HUES48 (cell line): ENCODE measurements at regions not wholly inside any gene's neighbourhood (a gene's known extent, or its start where the extent isn't known, plus 50 kb on each side); places are given as distances from the start of the nearest gene placed in this dataset.

Experiments
- H3K27ac ChIP-seq: one replicate; pipeline ENCODE4 v1.7.0; 2013; ENCODE audit warnings: low read depth, low read length, inconsistent platforms
- H3K27me3 ChIP-seq: 2 replicates; pipeline ENCODE4 v1.6.1; 2013; ENCODE audit warnings: mild to moderate bottlenecking, low read length; ENCODE audit not compliant: control insufficient read depth, insufficient read depth
- H3K36me3 ChIP-seq: 2 replicates; pipeline ENCODE4 v1.6.1; 2013; ENCODE audit warnings: low read length; ENCODE audit not compliant: control insufficient read depth, insufficient read depth
- H3K4me1 ChIP-seq: 2 replicates; pipeline ENCODE4 v1.6.1; 2013; ENCODE audit warnings: mild to moderate bottlenecking, low read length; ENCODE audit not compliant: control insufficient read depth, insufficient read depth
- H3K4me3 ChIP-seq: 2 replicates; pipeline ENCODE4 v1.5.1; 2013; ENCODE audit warnings: mild to moderate bottlenecking, low read depth, low read length
- H3K9ac ChIP-seq: 2 replicates; pipeline ENCODE4 v1.6.1; 2013; ENCODE audit warnings: mild to moderate bottlenecking, low read depth, low read length, moderate library complexity
- H3K9me3 ChIP-seq: 2 replicates; pipeline ENCODE4 v1.6.1; 2013; ENCODE audit warnings: low read length; ENCODE audit not compliant: control insufficient read depth, insufficient read depth

DNA sequence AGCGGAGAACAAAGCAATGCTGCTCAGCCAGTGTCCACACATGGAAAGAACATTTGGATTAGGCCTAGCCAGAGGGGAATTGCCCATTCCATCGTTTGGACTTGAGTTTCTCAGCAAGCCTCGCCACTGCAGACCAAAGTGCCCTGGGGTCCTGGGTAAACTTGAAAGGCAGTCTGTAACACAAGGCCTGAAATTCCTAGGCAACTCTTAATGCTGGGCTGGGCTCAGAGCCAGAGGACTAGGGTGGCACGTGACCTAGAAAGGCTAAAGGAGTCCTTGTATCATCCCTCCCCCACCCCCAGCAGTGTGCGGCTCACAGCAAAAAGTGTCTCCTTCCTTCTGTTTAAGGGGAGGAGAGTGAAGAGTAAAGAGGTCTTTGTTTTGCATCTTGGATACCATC is 210.4 kb upstream of the ARX start:
- H3K9ac ChIP-seq = no peak overlapping the region

GRCh38 chrX:25219480-25219879 is 203.7 kb upstream of the ARX start:
- Histone ChIP-seq H3K27me3 (no peaks in the 10 kb centered on the region), H3K9ac (no peak overlapping the region), H3K36me3 (no peaks in the 10 kb centered on the region), H3K9me3 (no peaks in the 10 kb centered on the region), H3K27ac (no peak overlapping the region), H3K4me1 (no peaks in the 10 kb centered on the region), H3K4me3 (no peak overlapping the region)

More for the DNA sequence above, 210.4 kb upstream of the ARX start:
- Histone ChIP-seq H3K27ac (no peak overlapping the region), H3K4me1 (no peaks in the 10 kb centered on the region), H3K4me3 (no peak overlapping the region), H3K27me3 (no peaks in the 10 kb centered on the region), H3K9me3 (no peaks in the 10 kb centered on the region), H3K36me3 (no peaks in the 10 kb centered on the region)

DNA sequence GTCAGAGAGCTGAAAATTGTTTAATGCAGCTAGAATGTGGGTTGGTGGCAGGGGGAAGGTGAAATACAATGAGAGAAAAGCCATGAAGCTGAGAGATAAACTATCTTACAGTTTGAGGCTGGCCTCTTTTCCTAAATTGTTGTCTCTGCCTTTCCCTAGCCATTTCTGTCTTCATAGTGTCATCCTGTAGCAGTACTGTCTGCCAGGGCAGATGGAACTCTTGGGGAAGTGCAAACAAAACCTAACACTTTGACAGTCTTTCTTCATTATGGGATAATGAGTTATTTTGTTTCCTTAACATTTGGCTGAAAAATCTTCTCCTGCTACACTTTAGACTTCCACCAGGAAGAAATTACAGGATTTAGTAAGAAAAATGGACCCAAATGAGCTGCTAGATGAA is 197.8 kb upstream of the ARX start:
- Histone ChIP-seq H3K27ac (no peak overlapping the region), H3K4me1 (no peaks in the 10 kb centered on the region), H3K36me3 (no peaks in the 10 kb centered on the region), H3K4me3 (no peak overlapping the region), H3K9me3 (no peaks in the 10 kb centered on the region), H3K9ac (no peak overlapping the region), H3K27me3 (no peaks in the 10 kb centered on the region)

GRCh38 chrX:25207803-25208475 is 192.2 kb upstream of the ARX start:
- Histone ChIP-seq H3K27me3 (no peaks in the 10 kb centered on the region; the same call in 1 of the 2 replicates), H3K9me3 (no peaks in the 10 kb centered on the region)

DNA sequence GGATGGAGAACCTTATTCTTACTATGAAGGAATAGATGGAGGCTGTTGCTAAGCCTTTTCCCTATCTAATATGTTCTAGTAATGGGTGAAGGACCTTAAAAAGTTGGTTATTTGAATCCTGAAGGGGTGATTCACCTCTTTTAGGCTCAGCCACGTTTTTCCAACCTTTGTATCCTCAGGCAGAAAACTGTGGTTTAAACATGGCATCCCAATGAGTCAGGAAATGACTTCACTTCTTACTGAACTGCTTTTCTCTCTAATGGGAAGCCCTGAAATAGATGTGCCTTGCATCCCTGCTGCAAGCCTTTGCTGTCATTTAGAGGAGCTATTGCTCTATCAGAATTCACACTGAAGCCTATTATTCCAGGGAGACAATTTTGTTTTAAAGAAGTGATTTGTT is 191.0 kb upstream of the ARX start:
- Histone ChIP-seq H3K4me3 (no peak overlapping the region), H3K27me3 (no peaks in the 10 kb centered on the region; the same call in 1 of the 2 replicates), H3K27ac (no peak overlapping the region), H3K4me1 (no peaks in the 10 kb centered on the region), H3K36me3 (no peaks in the 10 kb centered on the region), H3K9me3 (no peaks in the 10 kb centered on the region), H3K9ac (no peak overlapping the region)

More at GRCh38 chrX:25207803-25208475, 192.2 kb upstream of the ARX start:
- H3K27ac ChIP-seq = no peak overlapping the region
- H3K4me3 ChIP-seq = no peak overlapping the region
- no peaks in the 10 kb centered on the region for H3K4me1 ChIP-seq
- H3K36me3 ChIP-seq = no peaks in the 10 kb centered on the region
- H3K9ac ChIP-seq = no peak overlapping the region

DNA sequence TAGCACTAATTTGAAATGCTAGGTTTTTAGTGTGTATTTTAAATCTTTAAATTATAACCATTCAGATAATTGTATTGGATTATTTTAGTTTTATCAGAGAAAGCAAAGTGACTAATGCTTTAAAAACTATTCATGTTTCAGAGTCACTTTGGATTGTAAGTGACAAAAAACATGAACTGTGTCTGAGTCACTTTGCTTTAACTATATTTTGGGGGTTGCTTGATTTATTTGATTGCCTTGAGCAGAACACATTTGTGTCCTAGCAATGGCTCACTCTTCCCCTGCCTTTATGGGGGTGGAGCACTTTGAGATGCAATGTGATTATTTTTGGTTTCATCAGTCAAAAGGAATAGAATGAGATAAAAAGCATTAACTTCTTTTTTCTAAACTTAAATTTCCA is 188.4 kb upstream of the ARX start:
- Histone ChIP-seq H3K27me3 (no peaks in the 10 kb centered on the region; the same call in 1 of the 2 replicates), H3K36me3 (no peaks in the 10 kb centered on the region), H3K27ac (no peak overlapping the region), H3K4me3 (no peak overlapping the region), H3K4me1 (no peaks in the 10 kb centered on the region), H3K9ac (no peak overlapping the region), H3K9me3 (no peaks in the 10 kb centered on the region)

GRCh38 chrX:25202827-25203226 is 187.1 kb upstream of the ARX start:
- Histone ChIP-seq H3K4me1 (no peaks in the 10 kb centered on the region), H3K9ac (no peak overlapping the region), H3K27ac (no peak overlapping the region), H3K9me3 (no peaks in the 10 kb centered on the region), H3K27me3 (no peaks in the 10 kb centered on the region; the same call in 1 of the 2 replicates), H3K4me3 (no peak overlapping the region), H3K36me3 (no peaks in the 10 kb centered on the region)

DNA sequence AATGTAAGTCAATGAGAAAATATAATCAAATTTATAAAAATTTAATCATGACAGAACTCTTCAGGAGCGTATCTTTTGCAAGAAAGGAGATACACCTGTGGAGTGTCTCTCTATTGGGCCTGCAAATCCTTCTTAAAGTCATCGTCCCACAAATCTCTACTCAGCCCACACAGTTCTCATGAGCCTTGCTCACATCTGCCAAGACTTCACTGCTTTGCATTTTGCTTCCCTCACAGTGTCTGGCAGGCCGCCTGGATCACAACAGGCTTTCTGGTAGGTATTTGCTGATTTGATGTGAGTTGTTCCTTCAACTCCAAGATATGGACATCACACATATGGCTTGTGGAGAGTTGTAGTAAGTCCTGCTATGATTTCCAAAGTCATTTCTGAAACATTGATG is 183.1 kb upstream of the ARX start:
- Histone ChIP-seq H3K4me1 (no peaks in the 10 kb centered on the region), H3K36me3 (no peaks in the 10 kb centered on the region), H3K9ac (no peak overlapping the region), H3K9me3 (no peaks in the 10 kb centered on the region), H3K4me3 (no peak overlapping the region), H3K27me3 (no peaks in the 10 kb centered on the region), H3K27ac (no peak overlapping the region)

GRCh38 chrX:25198253-25198652 is 182.5 kb upstream of the ARX start:
- no peaks in the 10 kb centered on the region for H3K4me1 ChIP-seq
- H3K9ac ChIP-seq = no peak overlapping the region
- no peaks in the 10 kb centered on the region for H3K36me3 ChIP-seq
- H3K4me3 ChIP-seq = no peak overlapping the region
- no peak overlapping the region for H3K27ac ChIP-seq
- no peaks in the 10 kb centered on the region for H3K27me3 ChIP-seq
- no peaks in the 10 kb centered on the region for H3K9me3 ChIP-seq

- H3K9ac ChIP-seq = no peak overlapping the region
- no peaks in the 10 kb centered on the region for H3K9me3 ChIP-seq
- H3K27me3 ChIP-seq = no peaks in the 10 kb centered on the region
- no peak overlapping the region for H3K27ac ChIP-seq
- H3K4me3 ChIP-seq = no peak overlapping the region
- no peaks in the 10 kb centered on the region for H3K36me3 ChIP-seq
- H3K4me1 ChIP-seq = no peaks in the 10 kb centered on the region
Observed at GRCh38 chrX:25196221-25196620, 180.5 kb upstream of the ARX start.

GRCh38 chrX:25191403-25191802 is 175.6 kb upstream of the ARX start:
- Histone ChIP-seq H3K9ac (no peak overlapping the region), H3K9me3 (no peaks in the 10 kb centered on the region), H3K36me3 (no peaks in the 10 kb centered on the region), H3K4me3 (no peak overlapping the region), H3K27me3 (no peaks in the 10 kb centered on the region), H3K4me1 (no peaks in the 10 kb centered on the region), H3K27ac (no peak overlapping the region)
